HG02642 (cell line): ENCODE measurements at regions not wholly inside any gene's neighbourhood (a gene's known extent, or its start where the extent isn't known, plus 50 kb on each side); places are given as distances from the start of the nearest gene placed in this dataset.
A peak's percentile ranks its signal among the peaks of the same experiment; 100 is the strongest.
"Not testable (repeated sequence)": the region's sequence is repeated elsewhere in the genome, so short reads cannot be mapped to it uniquely, and the experiment has no call there.

Experiments used
- ATAC-seq: cut with Tn5 transposase; IDR thresholded peaks from one replicate; pipeline ENCODE4 v1.9.1; 2021; ENCODE audit warnings: mild to moderate bottlenecking; ENCODE audit not compliant: unreplicated experiment, poor library complexity

DNA sequence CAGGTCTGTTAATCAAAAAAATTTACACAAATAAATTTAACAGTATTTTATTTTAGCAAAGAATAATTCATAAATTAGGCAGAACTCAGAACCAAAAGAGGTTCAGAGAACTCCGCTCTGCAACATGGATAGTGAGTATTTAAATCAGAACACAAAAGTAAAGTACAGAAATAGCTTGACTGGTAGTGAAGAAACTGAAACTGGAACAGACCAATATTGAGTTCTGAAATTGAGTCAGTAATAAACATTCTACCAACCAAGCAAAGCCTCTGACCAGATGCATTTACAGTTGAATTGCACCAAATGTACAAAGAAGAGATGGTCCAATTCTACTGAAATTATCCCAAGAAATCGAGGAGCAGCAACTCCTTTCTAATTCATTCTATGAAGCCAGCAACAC, 1542.8 kb downstream of the EFNA5 start:
- ATAC-seq, result peak; percentile 91

DNA sequence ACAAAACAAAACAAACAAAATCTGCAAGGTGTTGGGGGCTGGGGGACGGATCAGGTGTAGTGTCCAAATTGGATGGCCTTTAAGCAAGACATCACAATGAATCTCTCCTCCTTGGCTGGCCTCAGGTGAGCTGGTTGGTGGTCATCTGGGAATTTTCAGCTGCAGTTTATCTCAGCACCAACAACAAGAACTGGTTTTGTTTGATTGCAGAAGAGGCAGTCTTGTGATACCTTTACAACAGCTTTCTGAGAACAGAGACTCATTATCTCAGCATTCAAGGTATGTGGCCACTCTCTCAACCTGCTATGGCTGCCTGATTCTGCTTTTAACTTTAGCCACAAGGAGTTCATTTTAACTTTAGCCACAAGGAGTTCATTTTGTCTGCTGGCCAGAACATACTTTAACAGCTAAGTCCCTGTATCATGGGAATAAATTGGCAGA, 1543.4 kb downstream of the EFNA5 start:
- no peak for ATAC-seq

DNA sequence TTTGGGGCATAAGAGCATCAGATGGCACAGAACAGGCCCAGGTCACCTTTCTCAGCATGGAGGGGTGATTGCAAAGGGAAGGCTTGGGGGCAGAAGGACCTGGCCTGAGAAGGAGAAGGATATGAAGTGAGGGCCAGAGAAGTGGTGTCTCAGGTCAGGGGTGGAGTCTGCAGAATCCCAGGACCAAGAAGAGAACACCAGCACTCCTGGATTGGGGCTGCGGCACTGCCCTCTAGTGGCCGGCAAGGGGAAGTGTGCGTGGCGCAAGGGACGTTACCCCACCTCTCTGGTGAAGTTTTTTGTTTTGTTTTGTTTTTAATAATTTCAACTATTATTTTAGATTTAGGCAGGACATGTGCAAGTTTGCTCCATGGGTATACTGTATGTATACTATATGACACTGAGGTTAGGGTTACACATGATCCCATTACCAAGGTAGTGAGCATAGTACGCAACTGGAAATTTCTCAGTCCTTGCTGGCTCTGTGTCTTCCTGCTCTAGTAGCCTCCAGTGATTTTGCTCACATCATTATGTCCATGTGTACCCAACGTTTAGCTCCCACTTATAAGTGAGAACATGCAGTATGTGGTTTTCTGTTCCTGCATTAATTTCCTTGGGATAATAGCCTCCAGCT, 1548.6 kb downstream of the EFNA5 start:
- ATAC-seq, result peak; percentile 93

DNA sequence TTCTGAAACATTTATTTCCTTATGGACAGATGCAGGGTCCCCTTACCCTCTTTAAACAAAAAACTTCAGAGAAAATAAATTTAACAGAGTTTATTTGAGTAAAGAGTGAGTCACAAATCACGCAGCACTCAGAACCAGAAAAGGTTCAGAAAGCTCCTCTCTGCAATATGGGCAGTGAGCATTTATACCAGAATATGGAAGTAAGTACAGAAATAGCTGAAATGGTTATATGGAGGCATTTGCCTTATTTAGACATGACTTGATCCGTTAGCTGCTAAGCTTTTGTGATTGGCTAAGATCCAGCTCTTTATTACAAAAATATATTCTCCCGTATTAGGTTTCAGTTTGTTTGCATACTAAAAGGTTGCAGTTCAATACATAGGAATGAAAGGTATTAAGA, 1554.1 kb downstream of the EFNA5 start:
- ATAC-seq, result no peak

DNA sequence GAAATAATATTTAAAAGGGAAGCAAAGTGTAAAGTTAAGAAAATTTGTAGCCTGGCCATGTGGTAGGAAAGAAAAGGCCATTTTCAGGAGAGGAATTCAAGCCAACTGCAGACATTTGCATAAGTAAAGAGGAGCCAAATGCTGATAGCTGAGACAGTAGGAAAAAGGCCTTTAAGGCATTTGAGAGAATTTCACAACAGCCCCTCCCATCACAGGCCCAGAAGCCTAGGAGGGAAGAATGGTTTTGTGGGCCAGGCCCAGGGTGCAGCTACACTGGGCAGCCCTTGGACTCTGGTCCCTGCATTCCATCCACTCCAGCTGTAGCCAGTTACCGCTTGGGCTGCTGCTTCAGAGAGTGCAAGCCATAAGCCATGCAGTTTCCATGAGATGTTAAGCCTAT, 1556.8 kb downstream of the EFNA5 start:
- no peak for ATAC-seq

DNA sequence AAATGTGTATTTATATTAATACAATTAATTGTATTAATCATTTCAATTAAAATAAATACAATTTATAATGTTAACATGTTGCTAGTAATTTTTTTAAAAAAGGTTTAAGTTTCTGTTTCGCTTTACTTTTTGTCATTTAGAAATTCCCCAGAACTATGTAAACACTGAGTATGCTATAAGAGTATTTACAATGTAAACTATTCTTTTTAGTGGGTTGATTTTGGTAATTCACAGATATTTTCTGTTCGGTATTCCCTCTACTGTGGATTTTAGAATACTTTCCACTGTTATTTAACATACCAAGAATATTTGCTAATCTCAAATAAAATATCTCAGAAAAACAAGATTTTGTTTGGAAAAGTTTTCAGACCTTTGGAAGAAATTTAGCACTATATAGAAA, 1564.4 kb downstream of the EFNA5 start:
- ATAC-seq, result no peak

DNA sequence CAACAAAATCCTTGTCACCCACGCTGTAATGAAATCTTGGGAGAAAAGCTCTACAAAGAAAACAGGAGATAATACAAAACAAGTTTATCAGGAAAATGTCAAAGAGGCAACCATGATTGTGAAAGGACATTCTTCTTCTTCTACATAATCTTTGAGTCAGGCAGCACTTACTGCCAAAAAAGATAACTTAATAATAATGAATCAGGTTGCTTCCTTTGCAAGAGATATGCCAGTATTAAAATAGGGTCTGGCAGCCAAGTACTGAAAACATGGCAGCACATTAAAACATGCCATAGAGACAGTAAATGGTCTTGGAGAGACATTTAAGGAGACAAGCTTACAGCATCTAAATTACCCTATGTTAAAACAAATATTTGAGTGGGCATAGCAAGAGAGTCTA, 1573.4 kb downstream of the EFNA5 start:
- ATAC-seq, result no peak

DNA sequence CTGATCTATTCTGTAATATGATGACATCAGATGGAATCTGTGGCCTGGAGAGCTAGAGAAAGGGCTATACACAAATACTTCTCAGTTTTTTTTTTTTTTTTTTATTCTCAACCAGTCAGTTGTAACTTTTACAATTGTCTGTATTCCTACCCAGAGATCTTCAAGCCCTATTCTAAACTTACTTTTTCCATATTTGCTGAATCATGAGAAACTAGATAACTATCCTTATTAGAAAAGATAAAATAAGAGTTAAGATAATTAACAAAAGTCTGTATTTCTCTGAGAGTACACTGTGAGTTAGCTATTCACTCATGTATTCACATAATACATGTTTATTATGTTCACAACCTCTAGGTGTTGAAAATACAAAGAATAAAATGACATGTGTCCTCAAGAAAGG, 1575.9 kb downstream of the EFNA5 start:
- ATAC-seq, result no peak

DNA sequence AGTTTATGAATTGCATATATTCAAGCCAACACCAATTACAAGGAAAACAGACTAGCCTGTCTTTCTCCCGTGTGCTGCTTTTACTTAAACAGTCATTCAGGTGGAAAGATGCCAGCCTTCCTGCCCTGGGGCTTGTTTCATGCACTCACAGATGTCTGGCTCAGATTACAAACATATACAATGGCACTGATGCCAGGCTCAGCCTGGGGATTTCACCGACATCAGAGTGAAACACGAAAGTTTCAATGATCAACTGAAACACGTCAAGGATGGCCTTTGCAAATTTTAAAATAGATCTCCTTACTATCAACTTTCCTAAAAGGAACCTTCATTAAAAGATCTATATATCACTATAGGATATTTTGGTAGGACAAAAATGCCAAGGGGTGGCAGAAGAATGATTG, 1576.5 kb downstream of the EFNA5 start:
- ATAC-seq, result no peak

DNA sequence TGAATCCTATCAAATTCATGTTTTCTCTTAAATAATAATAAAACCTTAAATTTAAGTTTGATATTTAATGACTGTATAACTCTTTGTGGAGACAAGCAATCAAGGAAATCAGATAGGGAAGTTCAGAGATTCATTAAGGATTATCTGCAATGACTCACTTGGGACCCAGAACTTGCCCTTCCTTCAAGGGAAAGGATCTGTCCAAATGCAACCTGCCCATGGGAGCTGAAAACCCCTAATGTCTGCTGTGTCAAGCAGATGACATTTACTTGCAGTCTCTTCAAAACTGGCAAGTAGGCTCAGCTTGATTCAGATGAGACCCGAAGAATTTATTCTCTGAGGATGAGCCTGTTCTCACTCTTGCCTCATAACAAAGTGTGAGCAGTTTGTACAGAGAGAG, 1577.6 kb downstream of the EFNA5 start:
- ATAC-seq, result no peak

DNA sequence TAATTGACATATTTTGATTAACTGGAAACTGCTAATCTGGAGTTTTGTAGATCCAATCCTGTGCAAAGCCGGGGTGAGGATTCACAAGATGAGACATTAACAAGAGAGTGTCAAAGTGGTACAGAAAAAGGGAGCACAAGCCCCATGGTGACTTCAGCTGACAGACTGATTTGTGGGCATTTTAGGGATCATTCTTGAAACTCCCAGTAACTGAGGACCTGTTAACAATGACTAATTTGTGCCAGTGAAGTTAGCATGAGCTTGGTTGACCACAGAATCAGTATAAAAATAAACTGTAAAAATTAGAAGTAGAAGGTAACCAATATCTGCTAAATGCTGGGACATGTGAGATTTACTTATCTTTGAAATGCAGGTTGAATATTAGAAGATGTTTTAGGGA, 1578.3 kb downstream of the EFNA5 start:
- no peak for ATAC-seq

DNA sequence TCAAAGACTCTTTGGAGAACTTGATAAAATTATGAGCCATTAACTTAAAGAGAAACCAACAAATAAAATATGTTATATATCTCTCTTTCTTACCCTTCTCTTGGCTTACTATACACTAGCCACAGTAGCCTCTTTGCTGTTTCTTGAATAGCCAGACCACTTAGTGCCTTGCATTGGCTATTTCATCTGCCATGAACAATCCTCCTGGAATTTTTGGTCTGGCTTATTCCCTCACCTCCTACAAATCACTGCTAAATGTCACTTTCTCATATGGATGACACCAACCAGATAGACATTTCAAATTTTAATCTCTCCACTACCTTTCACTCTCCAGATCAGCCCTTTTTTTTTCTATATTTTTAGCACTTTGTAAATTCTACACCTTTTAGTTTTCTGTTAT, 1581.7 kb downstream of the EFNA5 start:
- ATAC-seq, result no peak

DNA sequence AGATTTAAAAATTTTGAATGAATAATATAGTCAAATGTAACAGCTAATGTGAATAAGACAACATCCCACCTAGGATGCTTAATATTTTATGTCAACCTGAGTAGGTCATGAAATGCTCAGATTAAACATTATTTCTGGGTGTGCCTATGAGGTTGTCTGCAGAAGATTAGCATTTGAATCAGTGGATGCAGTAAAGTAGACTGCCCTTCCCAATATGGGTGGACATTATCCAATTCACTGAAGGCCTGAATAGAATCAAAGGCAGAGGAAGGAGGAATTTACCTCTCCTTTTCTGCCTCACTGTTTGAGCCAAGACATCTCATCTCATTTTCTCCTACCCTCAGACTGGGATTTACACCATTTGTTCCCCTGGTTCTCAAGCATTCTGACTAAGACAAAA, 1582.3 kb downstream of the EFNA5 start:
- no peak for ATAC-seq

DNA sequence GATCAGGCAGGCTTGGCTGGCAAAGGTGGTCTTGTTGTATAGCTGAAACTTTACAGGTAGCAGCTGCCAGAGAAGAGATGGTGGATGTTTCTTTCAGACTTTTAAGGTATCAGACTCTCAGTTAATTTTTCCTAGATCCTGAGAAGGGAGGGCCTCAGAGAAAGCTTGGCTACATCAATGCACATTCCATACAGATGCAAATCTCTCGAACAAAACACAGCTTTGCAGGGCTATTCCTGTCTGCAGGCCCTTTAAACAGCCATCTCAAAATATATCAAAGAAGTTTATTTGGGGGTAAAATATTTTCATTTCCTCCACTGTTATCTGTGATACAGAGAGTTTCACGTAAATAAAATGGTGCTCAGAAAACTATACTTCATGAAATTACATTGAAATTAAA, 1584.4 kb downstream of the EFNA5 start:
- ATAC-seq, result no peak

DNA sequence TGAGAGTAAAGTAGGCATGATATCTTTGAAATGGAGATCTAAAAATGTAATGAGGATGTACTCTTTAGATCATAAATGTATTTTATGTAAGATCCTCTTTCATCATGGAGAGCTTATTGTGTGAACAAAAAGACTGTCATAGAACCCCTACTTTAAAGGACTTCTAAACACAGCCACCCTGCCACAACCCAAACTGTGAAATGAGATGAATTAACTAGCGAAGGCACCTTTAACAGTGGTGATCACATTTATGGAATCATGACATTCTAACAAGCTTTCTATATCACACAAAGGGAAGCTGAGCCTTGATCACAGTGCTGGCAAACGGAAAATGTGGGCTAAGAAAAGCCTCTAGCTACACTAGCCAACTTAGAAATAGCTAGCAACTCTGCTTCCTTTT, 1585.2 kb downstream of the EFNA5 start:
- ATAC-seq, result no peak

DNA sequence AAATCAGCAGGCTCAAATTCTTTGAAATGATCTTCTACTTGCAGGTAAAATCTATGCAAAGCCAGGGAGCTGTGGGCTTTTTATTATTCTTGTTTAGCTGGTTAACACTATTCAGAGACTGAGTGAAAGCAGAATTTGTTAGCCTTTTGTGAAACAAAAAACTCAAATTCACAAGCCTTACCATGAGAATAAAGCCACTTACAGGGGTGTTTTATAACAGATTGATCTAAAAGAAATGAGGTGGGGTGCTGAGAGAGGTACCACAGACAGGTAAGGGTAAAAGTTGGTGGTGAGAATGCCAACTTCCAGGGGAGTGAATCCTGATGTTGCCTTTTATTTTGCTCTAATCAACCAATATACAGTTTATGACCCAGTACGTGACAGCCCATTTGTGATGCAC, 1585.6 kb downstream of the EFNA5 start:
- no peak for ATAC-seq

DNA sequence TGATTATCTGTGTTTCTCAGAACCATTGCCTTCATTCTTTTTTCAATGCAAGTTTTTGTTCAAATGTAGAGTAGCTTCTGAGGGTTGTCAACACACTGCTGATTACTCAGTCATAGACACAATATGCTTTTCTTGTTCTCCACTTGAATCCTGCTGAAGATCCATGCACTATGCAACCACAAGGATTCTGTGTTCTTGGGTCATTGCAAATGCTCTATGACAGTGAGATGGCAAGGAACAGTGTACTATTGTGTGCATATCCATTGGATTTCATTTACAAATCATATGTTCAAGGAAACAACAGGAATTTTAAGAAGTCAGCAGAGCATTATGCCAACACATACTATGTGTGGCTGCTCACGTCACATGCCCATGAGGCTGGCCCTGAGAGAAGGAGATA, 1590.2 kb downstream of the EFNA5 start:
- ATAC-seq, result no peak

DNA sequence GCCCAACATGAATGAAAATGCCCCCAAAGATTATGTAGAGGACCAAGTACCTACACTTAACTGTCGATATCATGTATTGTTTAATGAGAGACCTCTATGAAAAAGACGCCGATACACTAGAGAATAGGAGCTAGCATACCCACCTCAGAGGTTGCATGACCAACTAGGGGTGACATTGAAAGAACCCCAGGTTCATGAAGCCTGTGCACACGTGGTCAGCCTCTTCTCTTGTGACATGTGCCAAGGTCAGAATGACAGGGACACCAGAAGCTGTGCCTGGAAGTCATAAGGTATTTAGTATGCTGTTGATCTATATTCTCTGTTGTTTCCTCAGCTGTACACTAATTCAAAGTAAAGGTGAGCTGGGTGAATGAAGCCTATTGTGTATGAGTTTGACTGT, 1594.1 kb downstream of the EFNA5 start:
- no peak for ATAC-seq

DNA sequence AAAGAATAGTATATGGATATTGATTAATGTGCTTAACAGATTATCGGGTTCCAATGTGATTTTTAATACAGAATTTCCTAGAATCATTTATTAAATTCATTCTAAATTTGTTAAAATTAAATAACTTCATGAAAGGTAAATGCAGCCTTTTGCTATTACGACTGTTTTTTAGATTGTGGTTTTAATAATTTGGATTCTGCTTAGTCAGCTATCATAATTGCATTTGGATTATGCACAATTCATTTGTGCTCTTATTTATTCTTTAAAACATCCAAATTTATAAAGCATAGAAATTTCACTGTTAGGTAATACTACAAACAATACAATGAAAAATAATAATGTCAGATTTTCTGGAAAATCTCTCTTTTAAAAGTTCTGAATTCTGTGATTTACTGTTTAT, 1598.5 kb downstream of the EFNA5 start:
- no peak for ATAC-seq

DNA sequence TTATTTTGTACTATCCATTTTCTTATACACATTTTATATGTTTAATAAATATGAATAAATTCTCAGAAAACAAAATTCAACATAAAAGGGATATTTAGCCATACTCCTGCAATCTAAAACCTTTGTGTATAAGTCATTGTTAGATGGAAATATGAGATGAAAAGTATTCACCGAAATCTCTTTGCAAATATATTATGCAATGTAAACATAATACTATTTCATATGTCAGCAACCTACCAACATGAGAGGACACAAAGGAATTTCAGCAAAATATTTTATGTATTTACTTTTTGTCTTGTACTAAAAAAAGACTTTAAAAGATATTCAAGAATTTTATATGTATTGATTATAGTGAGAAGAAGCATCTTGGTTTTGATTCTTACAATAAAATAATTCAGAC, 1623.4 kb downstream of the EFNA5 start:
- no peak for ATAC-seq

DNA sequence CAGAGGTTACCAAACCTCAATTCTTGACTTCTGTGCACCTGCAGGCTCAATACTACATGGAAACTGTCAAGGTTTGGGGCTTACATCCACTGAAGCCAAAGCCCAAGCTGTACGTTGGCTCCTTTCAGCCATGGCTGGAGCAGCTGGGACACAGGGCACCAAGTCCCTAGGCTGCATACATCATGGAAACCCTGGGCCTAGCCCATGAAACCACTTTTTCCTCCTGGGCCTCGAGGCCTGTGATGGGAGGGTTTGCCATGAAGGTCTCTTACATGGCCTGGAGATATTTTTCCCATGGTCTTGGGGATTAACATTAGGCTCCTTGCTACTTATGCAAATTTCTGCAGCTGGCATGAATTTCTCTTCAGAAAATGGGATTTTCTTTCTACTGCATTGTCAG, 1638.7 kb downstream of the EFNA5 start:
- not testable (repeated sequence) for ATAC-seq

DNA sequence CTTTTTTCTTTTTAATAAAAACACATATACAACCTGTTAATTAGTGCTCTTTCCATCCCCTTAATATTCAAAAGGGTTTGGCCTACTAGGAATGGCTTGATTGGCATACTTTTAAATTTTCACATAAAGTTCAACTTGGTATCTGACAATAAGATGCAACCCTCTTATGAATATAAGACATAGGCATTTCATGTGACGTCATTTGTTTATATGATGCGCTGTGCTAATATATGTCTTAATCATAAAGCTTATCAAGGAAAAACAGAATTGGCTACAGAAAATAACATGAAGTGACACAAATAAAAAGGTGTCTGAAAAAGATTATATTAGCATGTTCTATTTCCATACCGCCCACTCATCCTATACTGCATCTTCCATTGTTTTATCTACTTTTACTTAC, 1642.4 kb downstream of the EFNA5 start:
- no peak for ATAC-seq

DNA sequence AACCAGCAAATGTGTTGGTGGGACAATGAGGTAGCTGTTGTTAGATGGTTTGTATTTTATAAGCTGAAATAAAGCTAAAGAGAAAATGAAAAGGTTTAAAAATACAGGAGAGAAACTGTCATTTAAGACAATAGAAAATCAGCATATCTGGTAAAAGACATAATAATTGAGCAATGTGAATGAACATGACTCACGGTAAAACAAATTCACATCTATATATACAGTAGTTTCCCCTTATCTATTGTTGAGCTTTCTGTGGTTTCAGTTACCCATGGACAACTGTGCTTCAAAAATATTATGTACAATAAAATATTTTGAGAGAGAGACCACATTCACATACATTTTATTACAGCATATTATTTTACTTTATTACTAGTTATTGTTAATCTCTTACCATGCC, 1649.8 kb downstream of the EFNA5 start:
- ATAC-seq, result no peak
